Endothelial cell of umbilical vein (primary cell): ENCODE measurements at regions not wholly inside any gene's neighbourhood (a gene's known extent, or its start where the extent isn't known, plus 50 kb on each side); places are given as distances from the start of the nearest gene placed in this dataset.

Experiments
- EZH2 ChIP-seq: IDR thresholded peaks from 2 replicates; pipeline ENCODE4 v1.6.1; 2012; ENCODE audit warnings: borderline replicate concordance, low read depth, mild to moderate bottlenecking, moderate library complexity, low read length, inconsistent platforms; ENCODE audit not compliant: severe bottlenecking
- GATA2 ChIP-seq: IDR thresholded peaks from 2 replicates; pipeline ENCODE4 v1.7.0; 2011; ENCODE audit warnings: low read depth, mild to moderate bottlenecking, moderate library complexity, mixed read lengths, low read length; ENCODE audit not compliant: insufficient read length, insufficient read depth
- POLR2A ChIP-seq: IDR thresholded peaks from 2 replicates; pipeline ENCODE4 v1.6.1; 2012; ENCODE audit warnings: low read depth, mild to moderate bottlenecking, control low read depth, low read length
- TF ChIP-seq, protein P1 (sequence below), 2 donors: IDR thresholded peaks; 1 replicate in 1 of 2; 2 replicates in 1 of 2; pipeline ENCODE4 v1.5.1; 2011; ENCODE audit warnings: low read length in 2 of 2, mild to moderate bottlenecking in 2 of 2, moderate library complexity in 2 of 2, control low read depth in 1 of 2, inconsistent platforms in 1 of 2, low read depth in 1 of 2; ENCODE audit not compliant: insufficient read depth in 1 of 2; ENCODE audit errors: extremely low read depth in 1 of 2

DNA sequence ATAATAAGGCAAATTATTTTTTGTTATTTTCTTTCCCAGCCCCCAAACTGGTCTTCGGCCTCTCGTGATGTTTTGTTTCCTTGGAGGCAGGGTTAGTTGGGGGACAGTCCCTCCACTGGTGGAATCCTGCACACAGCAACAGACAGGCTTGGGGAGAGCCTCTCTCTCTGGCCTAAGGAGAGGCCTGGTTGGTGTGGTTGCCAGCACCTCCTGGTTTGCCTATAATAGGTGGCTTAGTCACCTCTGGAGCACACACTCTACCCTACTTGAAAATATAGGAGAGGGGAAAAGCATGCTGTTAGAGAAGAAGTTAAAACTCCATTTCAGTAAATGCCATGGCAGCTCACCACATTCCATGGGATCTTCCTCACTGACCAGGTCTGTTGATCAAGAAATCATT lies 417.2 kb upstream of the MEIS1 start:
- TF ChIP-seq POLR2A: no peak
- TF ChIP-seq GATA2: no peak
- TF ChIP-seq EZH2: no peak
- TF ChIP-seq, protein P1, sequence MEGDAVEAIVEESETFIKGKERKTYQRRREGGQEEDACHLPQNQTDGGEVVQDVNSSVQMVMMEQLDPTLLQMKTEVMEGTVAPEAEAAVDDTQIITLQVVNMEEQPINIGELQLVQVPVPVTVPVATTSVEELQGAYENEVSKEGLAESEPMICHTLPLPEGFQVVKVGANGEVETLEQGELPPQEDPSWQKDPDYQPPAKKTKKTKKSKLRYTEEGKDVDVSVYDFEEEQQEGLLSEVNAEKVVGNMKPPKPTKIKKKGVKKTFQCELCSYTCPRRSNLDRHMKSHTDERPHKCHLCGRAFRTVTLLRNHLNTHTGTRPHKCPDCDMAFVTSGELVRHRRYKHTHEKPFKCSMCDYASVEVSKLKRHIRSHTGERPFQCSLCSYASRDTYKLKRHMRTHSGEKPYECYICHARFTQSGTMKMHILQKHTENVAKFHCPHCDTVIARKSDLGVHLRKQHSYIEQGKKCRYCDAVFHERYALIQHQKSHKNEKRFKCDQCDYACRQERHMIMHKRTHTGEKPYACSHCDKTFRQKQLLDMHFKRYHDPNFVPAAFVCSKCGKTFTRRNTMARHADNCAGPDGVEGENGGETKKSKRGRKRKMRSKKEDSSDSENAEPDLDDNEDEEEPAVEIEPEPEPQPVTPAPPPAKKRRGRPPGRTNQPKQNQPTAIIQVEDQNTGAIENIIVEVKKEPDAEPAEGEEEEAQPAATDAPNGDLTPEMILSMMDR (IDR thresholded peaks at IDR 0.05; ENCODE audit: extremely low read depth in 1 of 2, insufficient read depth in 1 of 2, low read depth in 1 of 2, low read length in 2 of 2): no peak
